ENCODE measurements at regions not wholly inside any gene's neighbourhood (a gene's known extent, or its start where the extent isn't known, plus 50 kb on each side); places are given as distances from the start of the nearest gene placed in this dataset.

DNA sequence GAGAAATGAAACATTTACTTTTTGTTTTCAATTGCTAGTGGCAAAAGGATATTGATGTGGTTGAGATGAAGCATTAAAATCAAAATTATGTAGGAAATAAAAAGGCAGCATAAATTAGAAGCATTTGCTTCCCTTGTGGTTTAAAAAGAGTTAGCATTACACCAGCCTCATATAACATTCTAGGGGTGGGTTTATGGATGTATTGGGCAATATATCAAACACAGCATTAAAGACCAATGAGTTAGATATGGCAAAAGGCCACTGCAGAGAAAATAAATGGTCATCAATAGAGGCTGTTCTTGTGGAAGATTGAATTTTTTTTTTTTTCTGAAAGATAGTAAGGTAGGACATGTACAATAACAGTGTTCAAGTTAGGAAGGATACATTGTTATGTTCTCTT lies 473.0 kb downstream of the TLR4 start:
- peaks cover 0 to 2% (median 0%) of the 10 kb centered on the region in 4 donors for H3K9me3 ChIP-seq
- no peaks in the 10 kb centered on the region for H3K4me1 ChIP-seq
- TF ChIP-seq POLR2AphosphoS5 (IDR thresholded peaks at IDR 0.05) (no peak), POLR2A (IDR thresholded peaks at IDR 0.05) (no peak), CTCF (IDR thresholded peaks at IDR 0.05) (no peak), EP300 (IDR thresholded peaks at IDR 0.05) (no peak)
- DNase-seq: no peak
- no peak overlapping the region for H3K4me3 ChIP-seq
- intact Hi-C loops (cut with DNase I): no loop called here
- no peak overlapping the region for H3K27ac ChIP-seq
- no peaks in the 10 kb centered on the region for H3K27me3 ChIP-seq
- no peaks in the 10 kb centered on the region for H3K36me3 ChIP-seq

GRCh38 chr9:118183576-118183975 lies 479.4 kb downstream of the TLR4 start:
- no peak overlapping the region for H3K4me3 ChIP-seq
- no peak for TF ChIP-seq EP300 (IDR thresholded peaks at IDR 0.05)
- TF ChIP-seq POLR2A (IDR thresholded peaks at IDR 0.05): no peak
- TF ChIP-seq CTCF (IDR thresholded peaks at IDR 0.05): no peak
- TF ChIP-seq POLR2AphosphoS5 (IDR thresholded peaks at IDR 0.05): no peak
- peaks cover 0 to 2% (median 0%) of the 10 kb centered on the region in 4 donors for H3K9me3 ChIP-seq
- DNase-seq: no peak
- H3K4me1 ChIP-seq: no peaks in the 10 kb centered on the region
- 84 to 90% methylated on average over 2 of the region's 2 CpGs for WGBS, 2 donors
- intact Hi-C loops (cut with DNase I): no loop called here
- H3K27ac ChIP-seq: no peak overlapping the region
- H3K27me3 ChIP-seq: no peaks in the 10 kb centered on the region
- H3K36me3 ChIP-seq: no peaks in the 10 kb centered on the region

DNA sequence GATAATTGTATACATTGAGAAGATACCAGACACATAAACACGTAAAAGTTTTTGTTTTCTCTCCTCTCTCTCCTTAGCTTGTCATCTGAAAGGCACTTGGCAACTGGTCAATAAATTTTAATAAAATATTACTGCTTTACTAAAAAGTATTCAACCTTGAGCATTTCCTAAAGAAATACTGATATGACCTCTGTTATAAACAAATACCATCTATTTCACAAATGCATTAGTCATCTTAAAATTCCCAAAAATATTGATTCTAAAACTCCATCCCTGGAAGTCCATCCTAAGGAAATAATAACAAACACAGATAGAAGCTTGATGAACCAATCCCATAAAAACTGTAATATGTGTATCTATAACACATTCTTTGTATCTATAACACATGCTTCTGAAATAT lies 483.2 kb downstream of the TLR4 start:
- H3K4me1 ChIP-seq: no peaks in the 10 kb centered on the region
- no peaks in the 10 kb centered on the region for H3K36me3 ChIP-seq
- 69% methylated on average over 1 of the region's 1 CpG for WGBS, 2 donors
- no peak for DNase-seq
- H3K9me3 ChIP-seq: no peaks in the 10 kb centered on the region
- intact Hi-C loops (cut with DNase I): no loop called here
- TF ChIP-seq EP300 (IDR thresholded peaks at IDR 0.05) (no peak), POLR2AphosphoS5 (IDR thresholded peaks at IDR 0.05) (no peak), CTCF (IDR thresholded peaks at IDR 0.05) (no peak), POLR2A (IDR thresholded peaks at IDR 0.05) (no peak)
- H3K27ac ChIP-seq: no peak overlapping the region
- no peaks in the 10 kb centered on the region for H3K27me3 ChIP-seq
- no peak overlapping the region for H3K4me3 ChIP-seq

GRCh38 chr9:118189615-118190014 lies 485.4 kb downstream of the TLR4 start:
- 90 to 91% methylated on average over 3 of the region's 3 CpGs for WGBS, 2 donors
- no peaks in the 10 kb centered on the region for H3K27me3 ChIP-seq
- TF ChIP-seq CTCF (IDR thresholded peaks at IDR 0.05): no peak
- TF ChIP-seq POLR2AphosphoS5 (IDR thresholded peaks at IDR 0.05): no peak

GRCh38 chr9:118192807-118193206 lies 488.6 kb downstream of the TLR4 start:
- no peaks in the 10 kb centered on the region for H3K9me3 ChIP-seq
- H3K4me3 ChIP-seq: no peak overlapping the region
- no peaks in the 10 kb centered on the region for H3K36me3 ChIP-seq
- DNase-seq: no peak
- H3K4me1 ChIP-seq: no peaks in the 10 kb centered on the region
- WGBS, 2 donors: 68 to 80% methylated on average over 2 of the region's 2 CpGs
- intact Hi-C loops (cut with DNase I): no loop called here
- H3K27ac ChIP-seq: no peak overlapping the region
- TF ChIP-seq POLR2AphosphoS5 (IDR thresholded peaks at IDR 0.05): no peak
- H3K27me3 ChIP-seq: no peaks in the 10 kb centered on the region

More at GRCh38 chr9:118189615-118190014, 485.4 kb downstream of the TLR4 start:
- Histone ChIP-seq H3K4me1 (no peaks in the 10 kb centered on the region), H3K4me3 (no peak overlapping the region), H3K27ac (no peak overlapping the region), H3K9me3 (no peaks in the 10 kb centered on the region), H3K36me3 (no peaks in the 10 kb centered on the region)
- no peak for DNase-seq
- intact Hi-C loops (cut with DNase I): no loop called here
